ENCODE measurements at regions not wholly inside any gene's neighbourhood (a gene's known extent, or its start where the extent isn't known, plus 50 kb on each side); places are given as distances from the start of the nearest gene placed in this dataset.

DNA sequence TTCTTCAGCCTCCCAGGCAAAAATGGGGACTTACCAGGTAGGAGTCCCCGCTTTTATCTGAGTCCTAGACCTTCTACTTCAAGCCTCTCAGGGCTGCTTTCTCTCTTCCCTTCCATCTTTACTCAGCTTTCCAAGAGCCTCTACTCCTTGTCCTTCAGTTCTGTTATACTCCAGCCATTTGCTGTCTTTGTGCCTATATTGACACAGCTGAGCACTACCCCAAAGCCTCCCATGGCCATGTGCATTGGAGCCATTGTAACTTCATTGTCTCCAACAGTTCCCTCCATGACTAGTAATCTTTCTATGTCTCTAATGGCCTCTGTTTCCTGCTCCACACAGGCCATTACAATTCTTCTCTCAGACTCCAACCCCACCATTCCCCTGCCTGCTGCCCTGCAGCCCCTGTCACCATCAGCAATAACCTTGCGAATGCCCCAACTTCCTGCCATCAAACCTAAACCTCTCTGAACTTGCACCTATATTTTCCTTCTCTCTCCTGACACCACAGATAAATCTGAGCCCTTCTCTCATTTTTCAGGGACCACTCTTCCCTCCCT lies 77.9 kb upstream of the ADPGK start:
- 83 to 92% (median 87%) methylated on average over 2 of the region's 2 CpGs for WGBS, 5 donors
- intact Hi-C loops (cut with DNase I; ENCODE audit: low total_unique reads) = no loop called here
- Histone ChIP-seq H3K27ac (no peak overlapping the region), H3K27me3 (replicated peaks in 1 of 7) (peaks cover 0 to 19% (median 0%) of the 10 kb centered on the region in 7 donors), H3K9me3 (no peaks in the 10 kb centered on the region), H3K36me3 (no peaks in the 10 kb centered on the region), H3K4me3 (no peak overlapping the region), H3K4me1 (no peaks in the 10 kb centered on the region)
- DNase-seq = no peak
- TF ChIP-seq POLR2A (IDR thresholded peaks at IDR 0.05) = no peak
- TF ChIP-seq POLR2AphosphoS5 (IDR thresholded peaks at IDR 0.05) = no peak
- TF ChIP-seq, protein P1, sequence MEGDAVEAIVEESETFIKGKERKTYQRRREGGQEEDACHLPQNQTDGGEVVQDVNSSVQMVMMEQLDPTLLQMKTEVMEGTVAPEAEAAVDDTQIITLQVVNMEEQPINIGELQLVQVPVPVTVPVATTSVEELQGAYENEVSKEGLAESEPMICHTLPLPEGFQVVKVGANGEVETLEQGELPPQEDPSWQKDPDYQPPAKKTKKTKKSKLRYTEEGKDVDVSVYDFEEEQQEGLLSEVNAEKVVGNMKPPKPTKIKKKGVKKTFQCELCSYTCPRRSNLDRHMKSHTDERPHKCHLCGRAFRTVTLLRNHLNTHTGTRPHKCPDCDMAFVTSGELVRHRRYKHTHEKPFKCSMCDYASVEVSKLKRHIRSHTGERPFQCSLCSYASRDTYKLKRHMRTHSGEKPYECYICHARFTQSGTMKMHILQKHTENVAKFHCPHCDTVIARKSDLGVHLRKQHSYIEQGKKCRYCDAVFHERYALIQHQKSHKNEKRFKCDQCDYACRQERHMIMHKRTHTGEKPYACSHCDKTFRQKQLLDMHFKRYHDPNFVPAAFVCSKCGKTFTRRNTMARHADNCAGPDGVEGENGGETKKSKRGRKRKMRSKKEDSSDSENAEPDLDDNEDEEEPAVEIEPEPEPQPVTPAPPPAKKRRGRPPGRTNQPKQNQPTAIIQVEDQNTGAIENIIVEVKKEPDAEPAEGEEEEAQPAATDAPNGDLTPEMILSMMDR (IDR thresholded peaks at IDR 0.05 in 8 of 11, conservative IDR thresholded peaks at IDR 0.05 in 3 of 11) = no peak

DNA sequence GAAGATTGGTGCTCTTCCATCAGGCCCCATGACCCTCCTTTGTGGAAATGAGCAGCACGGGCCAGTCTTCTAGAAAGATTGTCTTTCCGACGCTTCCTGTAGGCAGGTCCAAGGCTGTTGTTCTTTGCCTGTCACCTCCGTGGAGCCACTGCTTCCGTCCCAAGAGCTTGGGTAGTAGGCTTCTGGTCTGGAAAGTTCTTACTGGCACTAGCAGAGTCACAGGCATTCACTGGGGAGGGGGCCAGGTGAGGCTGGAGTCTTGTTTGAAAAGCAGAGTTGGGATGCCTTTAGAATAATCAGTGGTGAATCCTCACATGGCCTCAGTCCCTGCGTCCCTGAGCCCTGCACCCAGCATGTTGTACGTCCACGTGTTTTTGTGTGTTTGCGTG lies 76.2 kb upstream of the ADPGK start:
- intact Hi-C loops (cut with DNase I; ENCODE audit: low total_unique reads) = no loop called here

DNA sequence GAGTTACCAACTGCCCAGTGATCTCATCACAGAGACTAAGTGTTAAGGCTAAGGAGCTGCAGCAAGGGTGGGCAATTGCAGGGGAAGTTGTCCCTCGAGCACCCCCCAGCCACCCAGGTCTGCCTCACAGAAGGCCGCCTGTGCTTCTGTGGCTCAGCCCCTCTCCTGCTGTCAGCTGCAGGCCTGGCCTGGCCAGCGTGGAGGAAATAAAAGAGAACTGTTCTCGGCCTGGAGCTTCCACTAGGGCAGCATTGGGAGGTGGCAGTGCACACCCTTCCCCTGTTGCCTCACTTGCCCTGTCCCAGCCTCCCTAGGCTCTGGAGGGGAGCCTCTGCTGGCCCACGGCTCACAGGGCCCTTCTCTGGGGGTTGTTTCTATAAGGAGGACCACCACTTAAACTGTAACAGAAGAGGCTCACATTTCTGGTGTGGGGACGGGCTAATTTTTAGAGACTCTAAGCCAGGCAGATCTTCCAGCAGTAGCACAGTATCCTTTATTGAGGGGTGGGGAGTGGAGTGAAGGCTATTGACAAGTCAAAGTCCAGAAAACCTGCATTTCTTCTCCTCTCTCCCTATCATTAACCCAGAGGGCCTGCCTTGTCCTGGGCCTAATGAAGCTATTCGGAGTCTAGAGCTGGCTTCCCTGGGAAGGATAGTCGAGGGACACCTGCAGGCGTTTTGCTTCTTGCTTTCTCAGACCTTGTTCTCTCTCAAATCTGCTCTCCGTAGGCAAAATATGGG lies 75.6 kb upstream of the ADPGK start:
- Histone ChIP-seq H3K4me3 (no peak overlapping the region), H3K27ac (no peak overlapping the region), H3K9me3 (no peaks in the 10 kb centered on the region), H3K4me1 (no peaks in the 10 kb centered on the region), H3K27me3 (replicated peaks in 1 of 7) (peaks cover 0 to 19% (median 0%) of the 10 kb centered on the region in 7 donors), H3K36me3 (no peaks in the 10 kb centered on the region)
- DNase-seq = no peak
- WGBS, 5 donors = 64 to 85% (median 74%) methylated on average over 8 to 10 of the region's 10 CpGs
- TF ChIP-seq POLR2AphosphoS5 (IDR thresholded peaks at IDR 0.05) = no peak
- no peak for TF ChIP-seq POLR2A (IDR thresholded peaks at IDR 0.05)
- TF ChIP-seq, protein P1 (IDR thresholded peaks at IDR 0.05 in 8 of 11, conservative IDR thresholded peaks at IDR 0.05 in 3 of 11) = no peak
- intact Hi-C loops (cut with DNase I; ENCODE audit: low total_unique reads) = no loop called here

More for the DNA sequence above, 76.2 kb upstream of the ADPGK start:
- Histone ChIP-seq H3K9me3 (no peaks in the 10 kb centered on the region), H3K27me3 (replicated peaks in 1 of 7) (peaks cover 0 to 24% (median 0%) of the 10 kb centered on the region in 7 donors), H3K4me1 (no peaks in the 10 kb centered on the region), H3K4me3 (no peak overlapping the region), H3K36me3 (no peaks in the 10 kb centered on the region), H3K27ac (no peak overlapping the region)
- whole genome bisulfite sequencing, 5 donors = 76 to 82% (median 80%) methylated on average over 9 of the region's 9 CpGs
- TF ChIP-seq, protein P1 (IDR thresholded peaks at IDR 0.05 in 8 of 11, conservative IDR thresholded peaks at IDR 0.05 in 3 of 11) = no peak
- TF ChIP-seq POLR2A (IDR thresholded peaks at IDR 0.05) (no peak), POLR2AphosphoS5 (IDR thresholded peaks at IDR 0.05) (no peak)
- DNase-seq = no peak

DNA sequence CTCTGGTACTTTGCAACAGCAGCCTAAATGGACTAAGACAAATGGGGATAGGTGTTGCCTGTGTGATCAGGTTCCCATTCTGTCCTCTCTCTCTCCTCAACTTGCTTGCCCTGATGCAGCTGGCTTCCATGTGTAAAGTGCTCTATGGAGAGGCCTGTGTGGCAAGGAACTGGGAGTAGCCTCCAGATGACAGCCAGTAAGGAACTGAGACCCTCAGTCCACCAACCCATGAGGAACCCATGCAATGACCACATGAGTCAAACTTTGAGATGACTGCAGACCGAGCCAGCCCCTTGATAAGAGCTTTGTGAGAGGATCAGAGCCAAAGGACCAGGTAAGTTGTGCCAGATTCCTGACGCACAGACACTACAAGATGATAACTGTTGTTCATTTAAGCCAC lies 74.6 kb upstream of the ADPGK start:
- H3K4me3 ChIP-seq = no peak overlapping the region
- WGBS, 5 donors = 41 to 87% (median 75%) methylated on average over 2 of the region's 2 CpGs
- H3K27me3 ChIP-seq (replicated peaks in 1 of 7) = peaks cover 0 to 18% (median 0%) of the 10 kb centered on the region in 7 donors
- no peaks in the 10 kb centered on the region for H3K36me3 ChIP-seq
- H3K4me1 ChIP-seq = no peaks in the 10 kb centered on the region
- intact Hi-C loops (cut with DNase I; ENCODE audit: low total_unique reads) = no loop called here
- DNase-seq = no peak
- no peak overlapping the region for H3K27ac ChIP-seq
- H3K9me3 ChIP-seq = no peaks in the 10 kb centered on the region
- TF ChIP-seq POLR2AphosphoS5 (IDR thresholded peaks at IDR 0.05) (no peak), POLR2A (IDR thresholded peaks at IDR 0.05) (no peak)
- TF ChIP-seq, protein P1 (IDR thresholded peaks at IDR 0.05 in 8 of 11, conservative IDR thresholded peaks at IDR 0.05 in 3 of 11) = no peak

Data from spleen (tissue), 11 donors.